ENCODE measurements at regions not wholly inside any gene's neighbourhood (a gene's known extent, or its start where the extent isn't known, plus 50 kb on each side); places are given as distances from the start of the nearest gene placed in this dataset.

GRCh38 chr18:7288544-7288943 lies 57.7 kb downstream of the LRRC30 start:
- DNase-seq = no peak

GRCh38 chr18:7290077-7290476 lies 59.2 kb downstream of the LRRC30 start:
- no peak for DNase-seq

- no peak for DNase-seq
Observed at GRCh38 chr18:7291046-7291445, 60.2 kb downstream of the LRRC30 start.

- no peak for DNase-seq
Observed at GRCh38 chr18:7298149-7298548, 67.3 kb downstream of the LRRC30 start.

- no peak for DNase-seq
Observed at GRCh38 chr18:7301094-7301493, 70.2 kb downstream of the LRRC30 start.

GRCh38 chr18:7303316-7304060 lies 72.6 kb downstream of the LRRC30 start:
- DNase-seq = no peak

- no peak for DNase-seq
Observed at GRCh38 chr18:7304061-7304370, 73.1 kb downstream of the LRRC30 start.

- DNase-seq = no peak
Observed at GRCh38 chr18:7305416-7305815, 74.5 kb downstream of the LRRC30 start.

GRCh38 chr18:7307030-7307429 lies 76.1 kb downstream of the LRRC30 start:
- no peak for DNase-seq

GRCh38 chr18:7307526-7307925 lies 76.6 kb downstream of the LRRC30 start:
- DNase-seq = no peak

GRCh38 chr18:7317804-7318231 lies 86.9 kb downstream of the LRRC30 start:
- no peak for DNase-seq

- DNase-seq = no peak
Observed at GRCh38 chr18:7319161-7319560, 88.3 kb downstream of the LRRC30 start.

GRCh38 chr18:7321831-7322230 lies 90.9 kb downstream of the LRRC30 start:
- DNase-seq = no peak

GRCh38 chr18:7322817-7323485 lies 92.1 kb downstream of the LRRC30 start:
- DNase-seq = no peak

- no peak for DNase-seq
Observed at GRCh38 chr18:7325126-7325430, 94.2 kb downstream of the LRRC30 start.

- DNase-seq = peak; percentile 22 to 40
Observed at GRCh38 chr18:7329016-7329415, 98.1 kb downstream of the LRRC30 start.

GRCh38 chr18:7332452-7332851 lies 101.6 kb downstream of the LRRC30 start:
- no peak for DNase-seq

GRCh38 chr18:7333025-7333562 lies 102.2 kb downstream of the LRRC30 start:
- no peak for DNase-seq

GRCh38 chr18:7334973-7335568 lies 104.2 kb downstream of the LRRC30 start:
- DNase-seq = no peak

GRCh38 chr18:7336623-7337022 lies 105.7 kb downstream of the LRRC30 start:
- DNase-seq = no peak

- DNase-seq = no peak
Observed at GRCh38 chr18:7338846-7339245, 108.0 kb downstream of the LRRC30 start.

- no peak for DNase-seq
Observed at GRCh38 chr18:7341581-7342337, 110.9 kb downstream of the LRRC30 start.

- DNase-seq = peak; percentile 5 to 8
Observed at GRCh38 chr18:7349181-7349837, 118.4 kb downstream of the LRRC30 start.

Measured in inflammatory macrophage (primary cell).